ENCODE measurements at regions not wholly inside any gene's neighbourhood (a gene's known extent, or its start where the extent isn't known, plus 50 kb on each side); places are given as distances from the start of the nearest gene placed in this dataset.

- H3K4me1 Mint-ChIP-seq = peaks cover 6% of the 10 kb centered on the region
- Histone ChIP-seq H2AFZ (ENCODE audit: insufficient read depth, low read depth, low read length, poor library complexity, severe bottlenecking) (no peak overlapping the region), H3K9me3 (ENCODE audit: control extremely low read depth in 1 of 3, control insufficient read depth in 2 of 3, insufficient read depth in 1 of 3, low read length in 2 of 3) (peaks cover 0 to 25% (median 4%) of the 10 kb centered on the region in 3 donors), H3K4me1 (ENCODE audit: control insufficient read depth in 2 of 2, insufficient read depth in 2 of 2, low read length in 2 of 2) (no peaks in the 10 kb centered on the region), H3K4me3 (ENCODE audit: control extremely low read depth in 1 of 5, extremely low read depth in 1 of 5, insufficient read depth in 1 of 5, low read depth in 2 of 5, low read length in 4 of 5) (no peak overlapping the region), H3K9ac (ENCODE audit: low read length) (no peak overlapping the region), H3K27ac (ENCODE audit: low read length in 2 of 2) (no peak overlapping the region), H4K20me1 (ENCODE audit: control insufficient read depth, insufficient read depth, low read length, poor library complexity, severe bottlenecking) (no peaks in the 10 kb centered on the region), H3K4me2 (replicated peaks; ENCODE audit: low read depth, low read length, poor library complexity, severe bottlenecking) (no peak overlapping the region), H3K27me3 (replicated peaks in 1 of 4; ENCODE audit: control extremely low read depth in 1 of 4, control insufficient read depth in 3 of 4, insufficient read depth in 4 of 4, low read length in 3 of 4) (peaks cover 0 to 2% (median 0%) of the 10 kb centered on the region in 4 experiments), H3K79me2 (ENCODE audit: control insufficient read depth, insufficient read depth, low read length) (no peaks in the 10 kb centered on the region), H3K36me3 (replicated peaks in 1 of 2; ENCODE audit: control extremely low read depth in 1 of 2, control insufficient read depth in 1 of 2, extremely low read depth in 1 of 2, insufficient read depth in 2 of 2, low read length in 1 of 2) (no peaks in the 10 kb centered on the region)
- DNase-seq (no peak), ATAC-seq (ENCODE audit: low read depth) (no peak)
- H3K27ac Mint-ChIP-seq = no peak overlapping the region
- H3K27me3 Mint-ChIP-seq = peaks cover 9% of the 10 kb centered on the region
- POLR2A ChIA-PET = no interaction called here
- intact Hi-C loops (cut with micrococcal nuclease) = no loop called here
- TF ChIP-seq CTCF (IDR thresholded peaks at IDR 0.05) = no peak
- no peak for TF ChIP-seq EZH2 (IDR thresholded peaks at IDR 0.05; ENCODE audit: borderline replicate concordance, insufficient read depth, low read depth, low read length, poor library complexity, severe bottlenecking)
- H3K9me3 Mint-ChIP-seq (ENCODE audit: insufficient read depth) = no peaks in the 10 kb centered on the region
- H3K4me3 Mint-ChIP-seq = no peak overlapping the region
- 92% methylated on average over 4 of the region's 5 CpGs for WGBS (ENCODE audit: insufficient coverage)
- CTCF ChIA-PET = no interaction called here
These were observed 158.9 kb upstream of the GGTLC1 start for GRCh38 chr20:24147479-24147878.

- H3K4me3 Mint-ChIP-seq = no peak overlapping the region
- peaks cover 9% of the 10 kb centered on the region for H3K27me3 Mint-ChIP-seq
- H3K36me3 ChIP-seq (replicated peaks in 1 of 2; ENCODE audit: control extremely low read depth in 1 of 2, control insufficient read depth in 1 of 2, extremely low read depth in 1 of 2, insufficient read depth in 2 of 2, low read length in 1 of 2) = no peaks in the 10 kb centered on the region
- peaks cover 0 to 2% (median 0%) of the 10 kb centered on the region in 4 experiments for H3K27me3 ChIP-seq (replicated peaks in 1 of 4; ENCODE audit: control extremely low read depth in 1 of 4, control insufficient read depth in 3 of 4, insufficient read depth in 4 of 4, low read length in 3 of 4)
- CTCF ChIA-PET = no interaction called here
- H3K79me2 ChIP-seq (ENCODE audit: control insufficient read depth, insufficient read depth, low read length) = no peaks in the 10 kb centered on the region
- H3K27ac Mint-ChIP-seq = no peak overlapping the region
- H2AFZ ChIP-seq (ENCODE audit: insufficient read depth, low read depth, low read length, poor library complexity, severe bottlenecking) = no peak overlapping the region
- POLR2A ChIA-PET = no interaction called here
- peaks cover 2% of the 10 kb centered on the region for H3K9me3 Mint-ChIP-seq (ENCODE audit: insufficient read depth)
- DNase-seq = no peak
- H3K9me3 ChIP-seq (ENCODE audit: control extremely low read depth in 1 of 3, control insufficient read depth in 2 of 3, insufficient read depth in 1 of 3, low read length in 2 of 3) = peaks cover 2 to 30% (median 4%) of the 10 kb centered on the region in 3 donors
- no peak overlapping the region for H3K4me3 ChIP-seq (ENCODE audit: control extremely low read depth in 1 of 5, extremely low read depth in 1 of 5, insufficient read depth in 1 of 5, low read depth in 2 of 5, low read length in 4 of 5)
- H3K4me1 ChIP-seq (ENCODE audit: control insufficient read depth in 2 of 2, insufficient read depth in 2 of 2, low read length in 2 of 2) = no peaks in the 10 kb centered on the region
- intact Hi-C loops (cut with micrococcal nuclease) = no loop called here
- no peaks in the 10 kb centered on the region for H4K20me1 ChIP-seq (ENCODE audit: control insufficient read depth, insufficient read depth, low read length, poor library complexity, severe bottlenecking)
- no peak for TF ChIP-seq CTCF (IDR thresholded peaks at IDR 0.05)
- no peak for ATAC-seq (ENCODE audit: low read depth)
- no peak overlapping the region for H3K4me2 ChIP-seq (replicated peaks; ENCODE audit: low read depth, low read length, poor library complexity, severe bottlenecking)
- peaks cover 6% of the 10 kb centered on the region for H3K4me1 Mint-ChIP-seq
- H3K9ac ChIP-seq (ENCODE audit: low read length) = no peak overlapping the region
- no peak overlapping the region for H3K27ac ChIP-seq (ENCODE audit: low read length in 2 of 2)
These were observed 157.7 kb upstream of the GGTLC1 start for GRCh38 chr20:24146231-24146634.
